ENCODE measurements at regions not wholly inside any gene's neighbourhood (a gene's known extent, or its start where the extent isn't known, plus 50 kb on each side); places are given as distances from the start of the nearest gene placed in this dataset.

GRCh38 chr17:83190601-83191387, 111.4 kb downstream of the METRNL start:
- TF ChIP-seq CTCF (IDR thresholded peaks at IDR 0.05) (no peak), POLR2A (IDR thresholded peaks at IDR 0.05) (no peak), POLR2AphosphoS5 (IDR thresholded peaks at IDR 0.05) (no peak)
